ENCODE measurements at regions not wholly inside any gene's neighbourhood (a gene's known extent, or its start where the extent isn't known, plus 50 kb on each side); places are given as distances from the start of the nearest gene placed in this dataset.

DNA sequence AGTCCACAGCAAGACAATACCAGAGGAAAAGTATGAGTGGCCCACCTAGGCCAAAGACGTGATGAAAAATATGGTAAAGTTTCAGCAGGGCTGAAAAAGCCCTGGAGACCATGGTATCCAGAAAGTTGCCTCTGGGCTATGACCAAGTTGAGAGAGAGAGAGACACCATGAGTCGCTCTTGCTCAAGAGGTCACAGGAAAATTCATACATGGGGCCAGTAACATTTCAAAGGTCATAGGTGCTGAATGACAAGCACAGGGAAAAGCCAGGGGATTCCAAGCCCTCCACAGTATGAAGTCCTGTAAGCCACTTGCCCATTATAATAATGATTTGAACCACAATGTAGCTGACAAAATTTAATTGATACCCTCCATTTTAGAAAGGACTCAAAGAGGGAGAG, 657.7 kb upstream of the CITED2 start:
- Histone ChIP-seq H3K27me3 (replicated peaks; ENCODE audit: insufficient read depth, low read length) (no peaks in the 10 kb centered on the region), H3K9ac (ENCODE audit: low read length) (no peak overlapping the region), H3K4me2 (ENCODE audit: low read depth, low read length) (no peak overlapping the region), H2AFZ (ENCODE audit: low read length) (no peak overlapping the region), H3K9me3 (replicated peaks; ENCODE audit: insufficient read depth, low read length) (no peaks in the 10 kb centered on the region), H3F3A (ENCODE audit: insufficient read depth, low read length) (no peaks in the 10 kb centered on the region), H3K27ac (ENCODE audit: low read length) (no peak overlapping the region), H3K36me3 (replicated peaks; ENCODE audit: insufficient read depth, low read length) (no peaks in the 10 kb centered on the region), H4K20me1 (ENCODE audit: insufficient read depth, low read length) (no peaks in the 10 kb centered on the region), H3K4me1 (ENCODE audit: low read length) (no peaks in the 10 kb centered on the region), H3K79me2 (ENCODE audit: low read length) (no peaks in the 10 kb centered on the region), H3K4me3 (ENCODE audit: low read length) (no peak overlapping the region), H3K9me2 (replicated peaks; ENCODE audit: insufficient read depth, low read length) (no peaks in the 10 kb centered on the region)
- TF ChIP-seq EZH2phosphoT487 (IDR thresholded peaks at IDR 0.05; ENCODE audit: low read length), result no peak
- DNase-seq, result no peak

DNA sequence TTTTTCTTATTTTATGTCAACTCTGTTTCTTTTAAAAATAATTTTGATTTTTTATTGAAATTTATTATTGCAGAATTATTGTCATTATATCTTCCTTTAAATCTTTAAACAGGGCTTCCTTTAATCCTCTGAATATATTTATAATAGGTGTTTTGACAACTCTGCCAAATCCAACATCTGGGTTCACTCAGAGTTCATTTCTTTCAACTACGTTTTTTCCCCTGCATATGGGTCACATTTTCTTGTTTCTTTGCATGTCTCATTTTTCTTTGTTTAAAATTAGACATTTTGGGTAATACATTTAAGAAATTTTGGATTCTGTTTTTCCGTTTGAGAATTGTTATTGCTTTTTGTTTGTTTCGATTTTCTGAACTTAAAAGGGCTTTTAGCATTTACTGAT, 655.1 kb upstream of the CITED2 start:
- Histone ChIP-seq H3F3A (ENCODE audit: insufficient read depth, low read length) (no peaks in the 10 kb centered on the region), H3K27me3 (replicated peaks; ENCODE audit: insufficient read depth, low read length) (no peaks in the 10 kb centered on the region), H3K4me1 (ENCODE audit: low read length) (no peaks in the 10 kb centered on the region), H3K79me2 (ENCODE audit: low read length) (no peaks in the 10 kb centered on the region), H3K4me2 (ENCODE audit: low read depth, low read length) (no peak overlapping the region), H4K20me1 (ENCODE audit: insufficient read depth, low read length) (no peaks in the 10 kb centered on the region), H3K9me3 (replicated peaks; ENCODE audit: insufficient read depth, low read length) (no peaks in the 10 kb centered on the region), H3K27ac (ENCODE audit: low read length) (no peak overlapping the region), H3K9me2 (replicated peaks; ENCODE audit: insufficient read depth, low read length) (no peaks in the 10 kb centered on the region), H3K9ac (ENCODE audit: low read length) (no peak overlapping the region), H3K4me3 (ENCODE audit: low read length) (no peak overlapping the region), H3K36me3 (replicated peaks; ENCODE audit: insufficient read depth, low read length) (no peaks in the 10 kb centered on the region), H2AFZ (ENCODE audit: low read length) (no peak overlapping the region)
- DNase-seq, result no peak
- no peak for TF ChIP-seq EZH2phosphoT487 (IDR thresholded peaks at IDR 0.05; ENCODE audit: low read length)
- TF ChIP-seq EZH2 (optimal IDR thresholded peaks at IDR 0.05; ENCODE audit: low read depth, low read length), result no peak
- TF ChIP-seq CTCF (IDR thresholded peaks at IDR 0.05; ENCODE audit: low read length), result no peak

- H3K27me3 ChIP-seq (replicated peaks; ENCODE audit: insufficient read depth, low read length), result no peaks in the 10 kb centered on the region
- H3K9me2 ChIP-seq (replicated peaks; ENCODE audit: insufficient read depth, low read length), result no peaks in the 10 kb centered on the region
- H3K9ac ChIP-seq (ENCODE audit: low read length), result no peak overlapping the region
- no peaks in the 10 kb centered on the region for H4K20me1 ChIP-seq (ENCODE audit: insufficient read depth, low read length)
- no peaks in the 10 kb centered on the region for H3F3A ChIP-seq (ENCODE audit: insufficient read depth, low read length)
- H3K27ac ChIP-seq (ENCODE audit: low read length), result no peak overlapping the region
- H3K4me1 ChIP-seq (ENCODE audit: low read length), result no peaks in the 10 kb centered on the region
- H3K36me3 ChIP-seq (replicated peaks; ENCODE audit: insufficient read depth, low read length), result no peaks in the 10 kb centered on the region
- H3K9me3 ChIP-seq (replicated peaks; ENCODE audit: insufficient read depth, low read length), result no peaks in the 10 kb centered on the region
- TF ChIP-seq CTCF (IDR thresholded peaks at IDR 0.05; ENCODE audit: low read length), result no peak
- TF ChIP-seq EZH2phosphoT487 (IDR thresholded peaks at IDR 0.05; ENCODE audit: low read length), result no peak
- TF ChIP-seq EZH2 (optimal IDR thresholded peaks at IDR 0.05; ENCODE audit: low read depth, low read length), result no peak
- no peak overlapping the region for H3K4me3 ChIP-seq (ENCODE audit: low read length)
- H3K4me2 ChIP-seq (ENCODE audit: low read depth, low read length), result no peak overlapping the region
- H2AFZ ChIP-seq (ENCODE audit: low read length), result no peak overlapping the region
- DNase-seq, result no peak
- no peaks in the 10 kb centered on the region for H3K79me2 ChIP-seq (ENCODE audit: low read length)
Measured at GRCh38 chr6:140027219-140027618, 652.8 kb upstream of the CITED2 start.

DNA sequence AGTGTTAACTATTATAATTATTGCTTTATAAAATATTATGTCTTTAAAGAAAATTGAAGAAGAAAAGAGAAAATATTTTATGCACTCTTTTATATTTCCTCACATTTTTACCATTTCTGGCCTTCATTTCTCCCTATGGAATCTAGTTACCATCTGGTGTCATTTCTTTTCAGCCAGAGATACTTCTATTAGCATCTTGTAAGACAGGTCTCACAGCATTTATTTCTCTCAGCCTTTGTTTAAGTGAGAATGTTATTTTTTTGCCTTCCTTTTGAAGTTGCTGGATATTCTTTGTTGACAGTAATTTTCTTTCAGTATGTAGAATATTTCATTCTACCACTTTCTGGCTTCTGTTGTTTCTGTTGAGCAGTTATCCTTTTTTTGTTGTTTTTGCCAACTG, 652.1 kb upstream of the CITED2 start:
- H3K4me3 ChIP-seq (ENCODE audit: low read length), result no peak overlapping the region
- H3K9me3 ChIP-seq (replicated peaks; ENCODE audit: insufficient read depth, low read length), result no peaks in the 10 kb centered on the region
- H3K36me3 ChIP-seq (replicated peaks; ENCODE audit: insufficient read depth, low read length), result no peaks in the 10 kb centered on the region
- H3K79me2 ChIP-seq (ENCODE audit: low read length), result no peaks in the 10 kb centered on the region
- H3K9ac ChIP-seq (ENCODE audit: low read length), result no peak overlapping the region
- no peak for DNase-seq
- H2AFZ ChIP-seq (ENCODE audit: low read length), result no peak overlapping the region
- TF ChIP-seq EZH2 (optimal IDR thresholded peaks at IDR 0.05; ENCODE audit: low read depth, low read length), result no peak
- no peak for TF ChIP-seq CTCF (IDR thresholded peaks at IDR 0.05; ENCODE audit: low read length)
- TF ChIP-seq EZH2phosphoT487 (IDR thresholded peaks at IDR 0.05; ENCODE audit: low read length), result no peak
- H3K27ac ChIP-seq (ENCODE audit: low read length), result no peak overlapping the region
- H3K9me2 ChIP-seq (replicated peaks; ENCODE audit: insufficient read depth, low read length), result no peaks in the 10 kb centered on the region
- H3K4me1 ChIP-seq (ENCODE audit: low read length), result no peaks in the 10 kb centered on the region
- no peaks in the 10 kb centered on the region for H4K20me1 ChIP-seq (ENCODE audit: insufficient read depth, low read length)
- no peaks in the 10 kb centered on the region for H3K27me3 ChIP-seq (replicated peaks; ENCODE audit: insufficient read depth, low read length)
- no peaks in the 10 kb centered on the region for H3F3A ChIP-seq (ENCODE audit: insufficient read depth, low read length)
- no peak overlapping the region for H3K4me2 ChIP-seq (ENCODE audit: low read depth, low read length)
